RPMI8226 (cell line): ENCODE measurements at regions not wholly inside any gene's neighbourhood (a gene's known extent, or its start where the extent isn't known, plus 50 kb on each side); places are given as distances from the start of the nearest gene placed in this dataset.
"Not testable (repeated sequence)": the region's sequence is repeated elsewhere in the genome, so short reads cannot be mapped to it uniquely, and the experiment has no call there.

Experiments used
- DNase-seq: peaks from one replicate; pipeline ENCODE4 v3.0.0-alpha.2; 2015

DNA sequence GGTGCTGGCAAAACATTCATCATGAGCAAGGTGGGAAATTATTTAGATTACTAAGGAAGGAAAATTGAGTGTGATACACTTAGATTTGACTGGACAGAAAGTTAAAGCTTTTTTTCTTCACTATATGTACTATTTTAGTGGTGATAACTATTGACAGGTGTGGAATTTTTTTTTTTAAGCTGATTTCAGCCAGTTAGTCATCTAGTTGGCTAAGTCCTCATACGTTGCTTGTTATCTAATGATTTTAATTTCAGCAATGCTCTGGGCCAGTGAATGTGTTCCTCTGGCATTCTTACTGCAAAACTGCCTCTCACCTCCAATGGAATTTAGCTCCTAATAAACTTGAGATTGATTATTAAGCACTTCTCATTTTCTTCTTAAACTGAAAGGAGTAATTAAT, 1223.2 kb upstream of the ACVR2A start:
- DNase-seq: no peak

DNA sequence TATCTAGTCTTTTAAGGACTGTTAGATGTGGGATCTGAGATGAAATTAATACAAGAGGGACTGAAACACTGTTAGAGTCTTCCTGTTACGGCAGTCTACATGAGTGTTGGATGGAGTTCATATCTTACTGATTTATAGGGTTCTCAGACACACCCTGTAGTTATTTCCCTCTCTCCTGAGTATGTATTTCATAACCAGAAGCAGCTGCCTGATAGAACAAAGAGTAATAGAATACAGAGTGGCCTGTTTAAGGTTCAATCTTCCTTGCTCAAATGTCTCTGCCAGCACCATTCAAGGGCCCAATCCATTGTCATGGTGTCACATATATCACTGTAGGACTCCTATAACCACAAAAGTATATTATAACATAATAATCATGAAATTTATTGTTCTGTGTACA, 1229.1 kb upstream of the ACVR2A start:
- DNase-seq: no peak

DNA sequence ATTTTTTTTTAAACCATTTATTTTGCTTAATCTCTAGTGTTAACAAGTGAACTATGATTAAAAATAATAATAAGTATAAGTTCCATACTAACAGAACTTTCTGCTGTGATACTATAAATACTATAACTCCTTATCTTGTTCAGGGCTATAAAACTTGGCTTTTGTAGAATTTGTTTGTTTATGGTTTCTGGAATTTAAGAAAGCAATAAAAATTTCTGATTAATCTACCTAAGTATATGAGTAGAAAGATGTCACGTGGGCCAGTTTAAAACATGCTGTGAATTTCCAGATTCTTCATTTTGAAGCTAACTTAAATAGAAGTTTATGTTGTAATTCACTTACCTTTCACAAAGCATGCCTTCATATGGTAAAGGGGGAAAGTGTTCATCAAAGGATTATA, 1236.3 kb upstream of the ACVR2A start:
- DNase-seq: no peak

DNA sequence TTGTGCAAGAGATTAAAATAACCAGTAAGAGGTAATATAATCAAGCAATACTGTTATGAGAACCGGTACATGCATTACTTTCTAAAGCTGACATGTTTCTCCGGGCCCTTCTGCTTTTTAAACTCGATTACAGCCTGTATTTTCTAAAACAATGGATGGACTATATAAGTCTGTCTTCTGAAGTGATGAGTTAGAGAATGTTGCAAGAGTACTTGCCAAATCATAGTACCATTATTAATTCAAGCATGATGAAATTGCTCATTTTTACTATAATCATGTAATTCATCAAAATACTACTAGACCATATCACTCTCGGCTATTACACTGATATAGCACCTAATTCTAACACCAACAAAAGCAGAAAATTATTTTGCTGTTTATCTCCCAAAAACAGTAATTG, 1240.3 kb upstream of the ACVR2A start:
- no peak for DNase-seq

DNA sequence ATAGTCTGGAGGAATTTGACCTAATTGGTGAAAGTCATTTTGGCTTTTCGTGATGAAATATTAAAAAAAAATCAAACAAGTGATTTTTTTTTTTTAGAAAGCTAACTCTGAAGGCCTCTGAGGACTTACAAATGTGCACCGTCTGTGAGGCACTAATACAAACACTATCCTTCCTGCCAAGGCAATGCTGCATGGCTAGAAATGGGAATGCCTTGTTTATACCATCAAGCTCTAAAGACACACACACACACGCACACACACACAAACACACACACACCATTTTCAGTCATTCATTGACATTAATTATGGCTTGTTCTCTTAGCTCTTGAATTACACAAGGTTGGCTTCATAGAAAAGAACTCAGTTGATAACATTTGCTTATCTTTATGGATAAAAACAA, 1242.0 kb upstream of the ACVR2A start:
- no peak for DNase-seq

DNA sequence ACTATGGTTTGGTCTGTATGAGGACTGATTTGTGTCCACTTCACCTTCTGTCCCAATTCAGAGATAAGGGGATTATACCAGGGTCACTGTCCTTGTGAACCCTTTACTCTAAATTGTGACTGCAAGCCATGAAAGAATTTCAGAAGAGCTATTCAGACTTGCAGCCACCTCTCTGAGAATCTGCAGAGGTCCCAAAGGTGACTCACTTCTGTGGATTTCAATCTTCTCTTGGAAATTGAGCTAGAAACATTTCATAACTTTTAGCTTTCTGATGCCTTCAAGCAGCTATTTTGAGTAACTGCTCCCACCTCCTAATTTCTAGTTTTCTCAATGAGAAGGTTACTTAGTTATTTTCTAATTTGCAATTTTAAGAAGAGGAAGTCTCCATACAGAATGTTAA, 1242.4 kb upstream of the ACVR2A start:
- DNase-seq: no peak

DNA sequence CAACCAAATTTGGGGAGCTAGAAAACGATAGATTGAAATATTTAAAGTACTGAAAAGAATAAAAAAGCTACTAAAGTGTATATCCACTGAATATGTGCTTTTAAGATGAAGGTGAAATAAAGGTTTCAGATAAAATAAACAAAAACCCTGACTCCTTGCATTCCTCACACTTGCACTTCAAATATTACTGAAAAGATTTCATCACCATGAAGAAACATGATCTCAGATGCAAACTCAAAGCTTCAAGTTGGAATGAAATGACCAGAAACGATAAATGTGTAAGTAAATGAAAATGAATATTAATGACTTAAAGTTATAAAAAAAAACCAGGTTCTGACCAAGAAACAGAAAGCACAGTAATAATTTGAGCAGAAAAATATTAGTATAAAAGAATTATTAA, 1246.0 kb upstream of the ACVR2A start:
- DNase-seq: no peak

DNA sequence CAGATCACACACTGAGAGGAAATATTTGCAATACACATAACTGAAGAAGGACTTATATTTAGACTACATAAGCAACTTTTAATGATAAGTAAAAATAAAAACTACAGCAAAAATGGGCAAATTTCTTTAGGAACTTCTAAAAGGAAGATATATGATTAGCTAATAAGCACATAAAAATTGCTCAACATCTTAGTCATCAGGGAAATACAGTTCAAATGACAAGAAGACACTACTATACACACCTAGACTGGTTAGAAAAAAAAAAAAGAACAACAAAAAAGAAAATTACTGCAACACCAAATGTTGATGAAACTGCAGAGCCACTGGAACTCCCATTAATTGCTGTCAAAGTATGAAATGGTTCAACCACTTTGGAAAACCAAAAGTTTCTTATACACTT, 1247.5 kb upstream of the ACVR2A start:
- no peak for DNase-seq

DNA sequence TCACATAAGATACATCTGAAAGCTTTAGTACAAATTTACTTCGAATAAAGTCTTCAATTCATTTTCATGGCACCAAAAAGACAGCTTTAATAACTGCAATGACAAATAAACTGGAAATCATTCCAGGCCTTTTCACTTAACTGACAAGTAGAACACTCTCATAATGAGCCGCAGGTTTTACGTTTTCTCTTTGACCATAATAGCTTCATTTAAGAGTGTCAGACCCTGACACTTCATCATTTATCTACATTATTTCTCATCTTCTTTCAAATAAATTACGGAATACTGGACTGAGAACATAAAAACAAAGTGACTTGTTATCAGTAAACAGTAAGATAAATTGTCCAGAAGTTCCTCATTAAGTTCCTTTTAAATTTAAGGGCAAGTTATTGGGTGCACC, 1252.9 kb upstream of the ACVR2A start:
- no peak for DNase-seq

DNA sequence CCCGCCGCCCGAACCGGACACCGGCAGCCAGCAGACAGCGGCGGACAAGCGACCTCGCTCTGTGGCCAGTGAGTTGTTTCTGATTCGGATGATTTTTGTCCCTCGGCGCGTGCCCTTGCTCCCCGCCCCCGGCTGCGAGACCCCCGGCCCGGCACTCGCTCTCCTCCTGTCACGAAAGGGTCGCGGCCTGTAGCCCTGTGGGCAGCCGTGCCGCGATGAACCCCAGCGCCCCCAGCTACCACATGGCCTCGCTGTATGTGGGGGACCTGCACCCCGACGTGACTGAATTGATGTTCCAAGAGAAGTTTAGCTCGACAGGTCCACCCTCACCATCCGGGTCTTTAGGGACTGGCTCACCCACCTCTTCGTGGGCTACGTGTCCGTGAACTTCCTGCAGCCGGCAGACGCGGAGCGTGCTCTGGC, 1257.5 kb upstream of the ACVR2A start:
- DNase-seq: no peak

DNA sequence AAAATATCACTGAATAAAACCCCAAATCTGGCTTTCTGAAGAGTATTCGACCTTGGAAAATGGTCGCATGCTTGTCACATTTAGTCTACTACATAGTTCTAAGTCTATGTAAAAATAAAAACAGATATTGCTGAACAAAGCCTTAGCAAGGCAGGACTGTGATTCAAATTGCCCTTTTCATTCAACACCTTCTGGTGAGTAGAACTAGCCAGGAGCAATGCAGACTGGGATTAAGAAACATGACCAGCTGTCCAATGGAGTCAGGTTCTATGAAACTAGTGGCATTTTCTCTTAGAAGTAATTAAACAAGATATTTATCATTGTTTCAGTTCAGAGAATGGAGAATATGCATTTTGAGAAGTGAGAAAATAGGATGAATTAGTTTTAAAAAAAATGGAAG, 1260.5 kb upstream of the ACVR2A start:
- no peak for DNase-seq

DNA sequence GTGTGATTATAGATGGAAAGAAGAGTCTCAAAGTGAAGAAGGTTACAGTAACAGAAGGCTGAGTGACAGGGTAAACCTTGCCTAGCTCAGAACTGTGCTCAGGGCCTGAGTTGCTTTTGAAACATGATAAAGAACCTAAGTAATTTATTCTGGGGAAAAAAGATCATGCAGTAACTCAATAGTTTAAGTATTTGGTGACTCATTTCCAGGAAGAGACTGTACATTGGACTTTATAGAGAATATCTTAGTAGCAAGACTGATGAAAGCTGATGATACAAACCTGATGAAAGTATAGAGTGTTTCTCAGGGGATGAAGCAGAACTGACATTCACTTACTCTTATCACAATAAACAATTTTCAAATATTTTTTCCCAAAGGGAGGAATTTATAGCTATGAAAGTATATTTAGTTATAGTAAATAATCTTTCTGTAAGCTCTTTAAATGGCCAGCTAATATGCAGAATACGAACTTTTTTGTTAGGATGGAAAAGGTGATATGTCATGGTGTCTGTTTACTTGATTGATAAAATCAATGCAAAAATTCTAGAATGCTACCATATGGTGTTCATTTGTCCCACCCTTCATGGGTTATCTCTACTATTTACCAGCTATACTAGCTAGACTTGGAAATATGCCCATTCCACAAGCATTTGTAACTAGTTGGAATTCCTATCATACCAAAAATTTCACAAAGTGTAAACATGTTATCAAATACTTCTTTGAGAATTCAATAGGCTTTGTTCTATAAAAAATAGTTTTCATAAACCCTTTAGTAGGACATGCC, 1265.5 kb upstream of the ACVR2A start:
- no peak for DNase-seq

DNA sequence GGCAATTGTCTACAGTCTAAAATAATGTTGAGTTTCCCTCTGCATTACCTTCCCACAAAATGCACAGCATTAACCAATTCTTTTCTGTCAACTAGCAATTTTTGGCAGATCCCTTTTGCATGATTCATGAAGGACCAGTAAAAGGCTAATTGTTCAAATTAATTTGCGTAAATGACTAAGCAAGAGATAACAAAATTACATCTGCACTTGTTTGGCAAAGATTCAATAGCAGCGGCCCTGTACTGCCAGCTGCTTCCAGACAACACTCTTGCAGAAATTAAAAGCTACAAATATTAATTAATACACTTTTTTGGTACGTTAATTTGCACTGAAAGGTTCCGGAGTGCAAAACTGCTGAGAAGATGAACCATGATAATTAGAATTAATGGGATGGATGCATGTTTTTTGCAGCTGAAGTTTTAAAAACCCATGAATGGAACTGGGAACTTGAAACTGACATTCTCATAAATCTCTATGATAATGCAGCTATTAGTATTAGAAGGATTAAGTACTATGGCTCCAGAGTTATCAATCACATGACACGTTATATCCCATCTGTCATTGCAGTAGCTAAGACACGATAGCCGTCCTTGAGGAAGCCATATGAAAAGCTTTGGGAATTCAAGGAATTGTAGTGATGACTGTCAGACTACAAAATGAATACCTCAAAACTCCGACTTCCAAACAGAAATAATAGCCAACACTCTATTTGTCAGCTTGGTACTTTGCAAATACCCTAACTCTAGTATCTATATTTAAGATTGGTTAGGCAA, 1268.3 kb upstream of the ACVR2A start:
- DNase-seq: no peak

DNA sequence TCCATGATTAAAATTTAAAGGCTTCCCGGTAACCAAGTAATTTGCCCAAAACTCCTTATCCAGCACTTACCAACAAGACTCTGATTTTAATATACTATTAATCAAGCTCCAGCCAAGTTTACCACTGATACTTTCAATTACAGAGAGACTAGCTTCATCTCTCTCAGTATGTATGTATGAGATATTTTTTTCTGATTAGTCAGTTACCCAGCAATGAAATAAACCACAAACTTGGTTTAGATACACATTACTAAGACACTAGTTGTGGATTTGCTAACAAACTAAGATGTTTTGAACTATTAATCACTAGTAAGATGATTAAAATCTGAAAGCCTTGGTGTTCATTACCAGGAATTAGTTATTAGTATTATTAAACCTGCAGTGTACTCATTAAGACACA, 1272.2 kb upstream of the ACVR2A start:
- DNase-seq: no peak

DNA sequence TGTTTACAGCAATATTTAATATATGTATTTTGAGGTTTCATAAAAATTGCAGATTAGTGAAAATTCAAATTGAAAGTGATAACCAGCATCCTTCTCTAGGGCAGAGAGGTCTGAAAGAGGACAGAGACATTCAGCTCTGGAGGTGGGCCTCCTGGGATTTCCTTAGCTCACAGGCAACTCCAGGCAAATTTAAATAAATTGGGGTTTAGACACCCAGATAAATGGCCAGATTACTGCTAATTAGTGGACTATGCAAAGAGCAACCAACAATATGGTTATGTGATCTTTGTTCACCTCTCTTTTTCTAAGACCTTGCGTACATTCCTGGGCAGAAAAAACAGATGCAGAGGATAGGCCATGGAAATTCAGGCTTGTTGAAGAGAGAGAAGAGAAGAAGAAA, 1282.8 kb upstream of the ACVR2A start:
- no peak for DNase-seq

DNA sequence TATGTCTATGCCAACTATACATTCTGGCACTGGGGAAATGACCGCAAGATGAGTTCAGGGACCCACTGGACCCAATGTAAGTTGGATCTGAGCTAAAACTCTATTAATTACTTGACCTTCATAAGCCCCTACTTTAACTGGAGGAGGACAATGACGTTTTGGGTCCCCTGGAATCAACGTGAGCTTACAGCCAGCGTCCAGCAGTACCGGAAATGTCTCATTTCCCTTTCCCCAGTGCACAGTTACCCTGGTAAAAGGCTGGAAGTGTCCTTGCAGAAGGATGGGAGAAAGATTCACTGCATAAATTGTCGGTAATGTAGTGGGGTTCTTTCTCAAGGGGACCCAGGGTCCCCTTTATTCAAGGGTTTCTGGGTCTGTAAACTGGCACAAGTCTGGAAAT, 1297.6 kb upstream of the ACVR2A start:
- DNase-seq: no peak

DNA sequence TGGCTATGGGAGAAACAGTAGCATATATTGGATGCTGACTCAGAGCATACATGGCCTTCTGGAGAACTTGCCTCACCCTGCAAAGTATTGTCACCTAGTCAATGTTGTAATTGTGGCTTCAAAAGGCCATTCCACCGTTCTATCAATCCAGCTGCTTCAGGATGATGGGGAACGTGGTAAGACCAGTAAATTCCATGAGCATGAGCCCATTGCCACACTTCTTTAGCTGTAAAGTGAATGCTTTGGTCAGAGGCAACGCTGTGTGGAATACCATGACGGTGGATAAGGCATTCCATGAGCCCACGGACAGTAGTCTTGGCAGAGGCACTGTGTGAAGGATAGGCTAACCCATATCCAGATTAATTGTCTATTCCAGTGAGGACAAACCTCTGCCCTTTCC, 1300.1 kb upstream of the ACVR2A start:
- no peak for DNase-seq

DNA sequence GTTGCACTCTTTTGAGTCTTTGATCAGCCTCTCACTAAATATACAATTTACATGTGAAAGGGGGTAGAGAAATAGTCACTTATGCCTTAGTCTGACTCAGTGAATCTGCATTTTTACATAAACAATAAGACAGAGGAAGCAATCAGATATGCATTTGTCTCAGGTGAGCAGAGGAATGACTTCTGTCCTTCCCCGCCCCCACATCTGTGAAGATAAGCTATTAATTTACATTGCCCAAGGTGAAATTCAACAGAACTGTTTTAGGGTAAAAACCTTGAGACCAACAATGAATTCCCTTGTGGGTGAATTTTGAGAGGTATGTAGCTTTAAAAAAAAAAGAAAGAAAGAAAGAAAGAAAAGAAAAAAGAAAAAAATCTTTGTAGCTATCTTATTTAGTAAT, 1302.9 kb upstream of the ACVR2A start:
- no peak for DNase-seq

DNA sequence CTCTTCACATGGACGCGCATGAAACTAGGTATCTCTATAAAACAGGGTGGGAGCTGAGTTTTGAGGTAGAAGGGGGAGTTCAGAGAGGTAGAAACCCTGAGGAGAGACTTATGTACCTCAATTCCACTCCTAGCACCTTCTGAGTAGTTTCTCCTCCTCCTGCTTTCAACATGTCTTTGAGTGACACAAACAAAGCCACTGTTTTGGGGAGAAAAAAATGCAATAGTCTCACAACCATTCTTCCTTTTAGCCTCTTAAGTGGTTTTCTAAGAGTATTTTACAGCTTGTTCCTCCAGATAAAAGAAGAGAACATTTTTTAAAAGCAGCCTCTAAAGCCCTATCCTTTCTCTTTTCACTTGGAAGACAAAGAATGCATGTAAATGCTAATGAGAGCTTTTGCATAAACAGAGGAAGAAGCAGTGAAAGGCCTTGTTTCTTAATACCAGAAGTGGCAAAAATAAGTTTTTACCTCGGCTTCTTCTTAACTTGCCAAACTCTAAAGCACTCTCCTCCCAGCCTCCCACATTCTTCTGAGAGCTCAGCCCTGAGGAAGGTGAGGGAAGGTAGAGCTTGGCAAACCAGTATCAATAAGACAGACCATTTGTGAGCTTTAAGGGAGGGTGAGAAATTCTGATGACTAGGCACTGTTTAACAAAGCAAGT, 1304.4 kb upstream of the ACVR2A start:
- no peak for DNase-seq

DNA sequence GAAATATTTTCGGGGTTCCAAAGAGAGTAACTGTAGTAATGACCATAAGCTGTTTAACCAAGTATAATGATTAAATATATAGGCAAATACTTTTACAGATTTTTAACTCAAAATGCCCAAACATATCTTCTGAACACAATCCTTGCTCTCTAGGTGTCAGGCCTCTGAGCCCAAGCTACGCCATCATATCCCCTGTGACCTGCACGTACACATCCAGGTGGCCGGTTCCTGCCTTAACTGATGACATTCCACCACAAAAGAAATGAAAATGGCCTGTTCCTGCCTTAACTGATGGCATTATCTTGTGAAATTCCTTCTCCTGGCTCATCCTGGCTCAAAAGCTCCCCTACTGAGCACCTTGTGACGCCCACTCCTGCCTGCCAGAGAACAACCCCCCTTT, 1305.1 kb upstream of the ACVR2A start:
- DNase-seq: not testable (repeated sequence)

DNA sequence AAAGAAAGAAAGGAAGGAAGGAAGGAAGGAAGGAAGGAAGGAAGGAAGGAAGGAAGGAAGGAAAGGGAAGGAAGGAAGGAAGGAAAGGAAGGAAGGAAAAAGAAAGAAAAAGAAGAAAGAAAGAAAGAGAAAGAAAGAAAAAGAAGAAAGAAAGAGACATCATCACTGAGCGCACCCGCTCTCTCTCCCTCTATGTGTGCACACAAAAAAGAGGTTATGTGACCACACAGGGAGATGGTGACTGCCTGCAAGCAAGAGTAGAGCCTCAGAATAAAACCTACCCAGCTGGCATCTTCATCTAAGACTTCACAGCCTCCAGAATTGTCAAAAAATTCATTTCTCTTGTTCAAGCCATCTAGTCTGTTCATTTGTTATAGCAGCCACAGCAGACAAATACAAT, 1307.4 kb upstream of the ACVR2A start:
- DNase-seq: no peak

DNA sequence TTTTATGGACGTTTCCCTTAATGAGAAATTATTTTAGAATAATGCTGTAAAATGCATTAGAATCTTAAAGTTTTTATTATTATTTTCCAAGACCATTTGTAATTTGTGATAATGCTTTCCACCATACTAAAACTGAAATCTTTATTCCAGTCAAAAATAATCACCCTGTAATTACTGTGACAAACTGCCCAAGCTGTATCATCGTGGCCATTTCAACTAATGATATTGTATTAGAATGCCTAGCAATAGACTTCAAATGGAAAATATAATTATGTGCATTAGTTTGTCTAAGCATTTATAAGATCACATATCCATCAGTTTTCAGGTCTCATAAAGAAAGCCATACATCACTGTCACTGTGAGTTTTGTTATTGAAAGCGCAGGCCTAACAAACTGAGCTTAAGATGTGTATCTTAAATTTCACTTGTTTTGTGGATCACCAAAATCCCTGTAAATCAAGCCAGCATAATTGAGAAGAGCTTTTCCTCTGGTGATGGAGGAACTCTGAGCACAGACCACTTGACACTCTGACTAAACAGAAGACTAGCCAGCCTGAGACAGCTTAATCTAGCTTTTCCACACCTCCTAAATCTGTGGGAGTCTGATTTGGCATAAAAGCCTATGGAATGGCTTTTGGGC, 1312.2 kb upstream of the ACVR2A start:
- no peak for DNase-seq

DNA sequence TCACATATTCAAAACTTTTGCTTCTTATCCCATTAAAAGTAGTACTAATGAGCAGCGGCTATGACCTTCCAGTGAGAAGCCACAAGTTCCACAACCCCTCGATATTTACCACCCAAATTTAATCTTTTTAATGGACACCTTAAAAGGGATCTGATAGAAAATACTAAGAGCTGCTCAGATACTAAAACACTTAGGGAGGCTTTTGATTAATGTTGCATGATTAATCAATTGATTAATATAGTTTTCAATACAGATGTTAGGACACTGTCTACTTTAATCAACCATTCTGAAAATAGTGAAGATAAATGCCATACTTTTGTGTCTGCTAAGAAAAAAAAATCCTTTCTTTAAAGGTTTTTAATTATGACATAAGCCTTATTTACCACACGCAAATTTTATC, 1312.8 kb upstream of the ACVR2A start:
- no peak for DNase-seq

DNA sequence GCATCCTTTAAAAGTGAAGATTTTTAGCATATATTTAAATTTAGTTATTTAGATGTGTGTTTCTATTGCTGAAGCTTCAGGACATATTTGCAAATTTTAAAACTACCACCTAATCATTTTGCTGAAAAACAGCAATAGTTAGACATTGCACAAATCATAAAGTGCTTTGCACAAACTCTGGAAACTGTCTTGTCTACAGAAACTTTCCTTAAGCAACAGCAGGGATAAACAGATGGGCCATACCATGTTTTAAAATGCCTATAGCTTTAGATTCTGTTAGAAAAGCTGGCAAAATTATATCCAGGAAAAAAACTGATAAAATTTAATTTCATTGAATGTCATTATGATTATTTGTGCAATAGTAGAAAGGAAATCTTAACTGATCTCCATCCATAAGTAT, 1313.9 kb upstream of the ACVR2A start:
- DNase-seq: no peak
